Pancreas (tissue), 10 donors: ENCODE measurements at regions not wholly inside any gene's neighbourhood (a gene's known extent, or its start where the extent isn't known, plus 50 kb on each side); places are given as distances from the start of the nearest gene placed in this dataset.
"Not testable (repeated sequence)": the region's sequence is repeated elsewhere in the genome, so short reads cannot be mapped to it uniquely, and the experiment has no call there.

Experiments used
- ATAC-seq, 4 donors: fragments of 200-7000 bp; cut with Tn5 transposase; one replicate each; pipeline versions ENCODE4 v1.8.0 to v1.9.1; 2020; ENCODE audit warnings: mild to moderate bottlenecking in 4 of 4, moderate library complexity in 4 of 4
- DNase-seq, 6 donors: peaks; one replicate each; pipeline ENCODE4 v3.0.0-alpha.2; 2020
- FAIRE-seq: peaks from 2 replicates; lab custom pipeline; 2012; peaks lifted over from hg19 to GRCh38; lab: Jason Lieb, UNC
- H3K27ac ChIP-seq, 4 donors: fragments of 200-600 bp; sonication (generic); 1 replicate in 3 of 4; 2 replicates in 1 of 4; pipeline versions ENCODE4 v1.5.0 to v1.8.0; 2020
- H3K27me3 ChIP-seq, 4 donors: fragments of 200-600 bp; one replicate each; pipeline ENCODE4 v1.8.0; 2021
- H3K36me3 ChIP-seq, 3 donors: fragments of 200-600 bp; sonication (generic) in 1 of 3; one replicate each; pipeline versions ENCODE4 v1.5.0 to v1.8.0; 2020 to 2021
- H3K4me1 ChIP-seq, 3 donors: fragments of 200-600 bp; one replicate each; pipeline ENCODE4 v1.8.0; 2021
- H3K4me3 ChIP-seq, 4 donors: fragments of 200-600 bp; sonication (generic) in 2 of 4; one replicate each; pipeline versions ENCODE4 v1.5.0 to v1.8.0; 2020 to 2021
- H3K9me3 ChIP-seq, 4 donors: fragments of 200-600 bp; one replicate each; pipeline ENCODE4 v1.8.0; 2021
- CTCF ChIP-seq, 4 donors: fragments of 200-600 bp; sonication (generic) in 3 of 4; IDR thresholded peaks; one replicate each; pipeline versions ENCODE4 v1.5.0 to v1.8.0; 2021; ENCODE audit warnings: antibody characterized with exemption in 4 of 4
- WGBS, 2 donors: extraction: QIAGEN DNeasy Blood & Tissue Kit; methylation state at CpG; one replicate each; pipeline ENCODE4 v1.1.7; 2013; 5-methylcytosine and 5-hydroxymethylcytosine counted together
- intact Hi-C, 3 donors: fragments of 100-400 bp; cut with DNase I; formaldehyde crosslinking; loops; one replicate each; pipeline versions ENCODE4 v1.11.1 to v1.14.2; 2022
- donor health status: healthy with polysubstance abuse.
- donor health status: DM: no; HTN: no; CAD: no; lungs with moderate emphysema.
- donor health status: DM: no; HTN: no; CAD: no.
- donor health status: control.
- donor health status: control.
- donor health status: Bipolar disorder and iron deficiency.
- donor health status: DM: yes; HTN: yes; CAD: no.
- donor health status: DM: no; HTN: no; CAD: no.
- donor health status: DM: no; HTN: no; CAD: no.
- donor health status: DM: yes; HTN: yes; CAD: no.

GRCh38 chr2:53315149-53315548 is 452.5 kb upstream of the CHAC2 start:
- no peak for TF ChIP-seq CTCF (IDR thresholded peaks at IDR 0.05)
- H3K9me3 ChIP-seq: no peaks in the 10 kb centered on the region
- H3K4me3 ChIP-seq: no peak overlapping the region
- WGBS, 2 donors: 48 to 60% methylated on average over 3 of the region's 3 CpGs
- FAIRE-seq (no peak), ATAC-seq (peak in 3 of 4 donors; percentile 14 to 49 (median 48)), DNase-seq (no peak)
- intact Hi-C loops: no loop called here
- H3K4me1 ChIP-seq: peaks cover 6 to 26% (median 23%) of the 10 kb centered on the region in 3 donors
- H3K36me3 ChIP-seq: no peaks in the 10 kb centered on the region
- H3K27ac ChIP-seq: peak overlapping the region in 3 of 4 donors; percentile 22 to 73 (median 68)
- no peaks in the 10 kb centered on the region for H3K27me3 ChIP-seq

- DNase-seq (no peak), FAIRE-seq (no peak), ATAC-seq (peak; percentile 44 to 76 (median 58))
- TF ChIP-seq CTCF (IDR thresholded peaks at IDR 0.05): no peak
- no peaks in the 10 kb centered on the region for H3K9me3 ChIP-seq
- peak overlapping the region in 3 of 4 donors; percentile 22 to 73 (median 72) for H3K27ac ChIP-seq
- H3K4me1 ChIP-seq: peaks cover 6 to 26% (median 23%) of the 10 kb centered on the region in 3 donors
- H3K4me3 ChIP-seq: no peak overlapping the region
- no peaks in the 10 kb centered on the region for H3K27me3 ChIP-seq
- no peaks in the 10 kb centered on the region for H3K36me3 ChIP-seq
- intact Hi-C loops: no loop called here
- 15 to 18% methylated on average over 2 of the region's 2 CpGs for WGBS, 2 donors
Measured at GRCh38 chr2:53314718-53315117, 452.9 kb upstream of the CHAC2 start.

- peak in 1 of 6 donors; percentile 19 for DNase-seq
- H3K4me3 ChIP-seq, H3K36me3 ChIP-seq, H3K27me3 ChIP-seq, FAIRE-seq, intact Hi-C loops, ATAC-seq, H3K9me3 ChIP-seq: not testable (repeated sequence)
- WGBS, 2 donors: 58 to 65% methylated on average over 4 of the region's 4 CpGs
- H3K4me1 ChIP-seq: peaks cover 6 to 26% (median 23%) of the 10 kb centered on the region in 3 donors
- peak overlapping the region in 2 of 4 donors; percentile 72 to 73 for H3K27ac ChIP-seq
Measured at GRCh38 chr2:53313644-53314043, 454.0 kb upstream of the CHAC2 start.

- Histone ChIP-seq H3K27ac (peak overlapping the region in 2 of 4 donors; percentile 72 to 73), H3K36me3 (no peaks in the 10 kb centered on the region), H3K4me3 (no peak overlapping the region), H3K27me3 (no peaks in the 10 kb centered on the region), H3K4me1 (peaks cover 6 to 26% (median 23%) of the 10 kb centered on the region in 3 donors), H3K9me3 (no peaks in the 10 kb centered on the region)
- 29 to 34% methylated on average over 5 of the region's 5 CpGs for WGBS, 2 donors
- no peak for TF ChIP-seq CTCF (IDR thresholded peaks at IDR 0.05)
- intact Hi-C loops: no loop called here
- ATAC-seq (peak; percentile 82 to 86 (median 84)), DNase-seq (peak in 5 of 6 donors; percentile 41 to 75 (median 66)), FAIRE-seq (no peak)
Measured at GRCh38 chr2:53312721-53313120, 454.9 kb upstream of the CHAC2 start.

DNA sequence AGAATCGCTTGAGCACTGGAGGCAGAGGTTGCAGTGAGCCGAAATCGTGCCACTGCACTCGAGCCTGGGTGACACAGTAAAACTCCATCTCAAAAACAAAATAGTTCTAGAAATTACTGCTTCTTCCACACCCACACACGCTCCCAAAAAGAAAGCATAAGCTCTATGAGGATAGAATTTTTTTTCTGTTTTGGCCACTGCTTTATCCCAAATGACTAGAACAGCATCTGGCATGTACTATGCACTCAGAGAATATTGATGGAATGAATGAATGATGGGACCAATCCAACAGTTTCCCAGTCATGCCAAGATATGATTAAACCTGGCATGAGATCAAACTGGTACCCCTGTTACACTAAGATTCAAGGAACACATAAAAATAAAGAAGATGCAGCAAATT is 455.4 kb upstream of the CHAC2 start:
- no peak for TF ChIP-seq CTCF (IDR thresholded peaks at IDR 0.05)
- FAIRE-seq (no peak), ATAC-seq (no peak), DNase-seq (no peak)
- H3K27ac ChIP-seq: peak overlapping the region in 2 of 4 donors; percentile 72 to 73
- H3K4me1 ChIP-seq: peaks cover 6 to 26% (median 21%) of the 10 kb centered on the region in 3 donors
- no peaks in the 10 kb centered on the region for H3K27me3 ChIP-seq
- no peak overlapping the region for H3K4me3 ChIP-seq
- intact Hi-C loops: no loop called here
- no peaks in the 10 kb centered on the region for H3K9me3 ChIP-seq
- H3K36me3 ChIP-seq: no peaks in the 10 kb centered on the region
- 79 to 85% methylated on average over 5 of the region's 5 CpGs for WGBS, 2 donors
